H1 (cell line): ENCODE measurements at regions not wholly inside any gene's neighbourhood (a gene's known extent, or its start where the extent isn't known, plus 50 kb on each side); places are given as distances from the start of the nearest gene placed in this dataset.

Source experiments
- CBX5 ChIP-seq: fragments of 300-800, 300-1000 bp; sonication (generic); IDR thresholded peaks from 2 replicates; pipeline ENCODE4 v1.7.1; 2016; ENCODE audit warnings: antibody characterized with exemption, low read length, low read depth

DNA sequence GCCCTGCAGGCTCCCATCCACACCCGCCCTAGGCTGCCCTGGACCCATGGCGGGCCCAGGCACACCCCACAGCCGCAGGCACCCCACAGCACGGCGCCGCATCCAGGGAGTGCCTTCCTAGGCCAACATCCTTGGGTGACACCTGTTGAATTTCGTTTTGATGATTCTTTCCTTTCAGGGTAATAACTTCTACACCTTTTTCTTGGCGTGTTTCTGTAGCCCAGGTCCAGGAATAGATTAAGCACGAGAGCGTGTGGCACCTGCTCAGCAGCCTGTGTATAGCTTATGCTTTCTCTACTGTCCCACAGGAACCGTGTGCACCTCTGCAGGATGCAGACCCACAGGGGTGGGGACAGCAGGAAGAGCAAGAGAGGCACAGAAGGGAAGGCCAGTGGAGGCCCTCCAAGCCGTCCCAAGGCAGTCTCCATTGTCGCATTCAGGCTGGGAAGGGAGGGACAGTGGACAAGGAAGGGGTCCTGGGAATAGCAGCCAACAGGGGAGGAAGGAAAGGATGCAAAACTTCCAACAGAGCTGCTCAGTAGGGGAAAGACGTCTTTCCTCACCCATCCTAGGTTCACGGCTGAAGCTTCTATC is 118.1 kb upstream of the AFDN start (continued):
- TF ChIP-seq CBX5 = no peak
